GM19025 (cell line): ENCODE measurements at regions not wholly inside any gene's neighbourhood (a gene's known extent, or its start where the extent isn't known, plus 50 kb on each side); places are given as distances from the start of the nearest gene placed in this dataset.

Experiments
- ATAC-seq: cut with Tn5 transposase; IDR thresholded peaks from one replicate; pipeline ENCODE4 v1.9.1; 2021; ENCODE audit warnings: mild to moderate bottlenecking, low read depth, moderate library complexity; ENCODE audit not compliant: unreplicated experiment

- ATAC-seq = no peak
Measured at GRCh38 chr5:155381654-155382053, 368.1 kb downstream of the KIF4B start.

DNA sequence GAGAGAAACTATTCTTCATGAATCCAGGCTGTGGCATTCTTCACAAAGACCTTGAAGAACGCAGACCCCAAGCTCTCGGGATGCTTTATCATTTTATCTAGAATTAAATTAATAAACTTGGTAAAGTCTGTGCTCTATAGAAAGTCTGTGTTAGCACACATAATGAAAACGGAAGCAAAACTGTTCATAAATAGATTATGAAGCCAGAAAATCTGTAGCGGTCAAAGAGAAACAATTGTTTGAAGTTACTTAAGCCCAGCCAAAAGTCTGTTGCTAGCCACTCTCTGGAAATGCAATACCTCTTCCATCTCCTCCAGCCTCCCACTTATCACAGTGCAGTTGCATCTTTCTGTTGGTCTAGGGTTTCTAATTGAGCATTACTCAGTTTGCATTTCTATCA, 375.9 kb downstream of the KIF4B start:
- no peak for ATAC-seq

GRCh38 chr5:155394727-155395126, 381.2 kb downstream of the KIF4B start:
- no peak for ATAC-seq

DNA sequence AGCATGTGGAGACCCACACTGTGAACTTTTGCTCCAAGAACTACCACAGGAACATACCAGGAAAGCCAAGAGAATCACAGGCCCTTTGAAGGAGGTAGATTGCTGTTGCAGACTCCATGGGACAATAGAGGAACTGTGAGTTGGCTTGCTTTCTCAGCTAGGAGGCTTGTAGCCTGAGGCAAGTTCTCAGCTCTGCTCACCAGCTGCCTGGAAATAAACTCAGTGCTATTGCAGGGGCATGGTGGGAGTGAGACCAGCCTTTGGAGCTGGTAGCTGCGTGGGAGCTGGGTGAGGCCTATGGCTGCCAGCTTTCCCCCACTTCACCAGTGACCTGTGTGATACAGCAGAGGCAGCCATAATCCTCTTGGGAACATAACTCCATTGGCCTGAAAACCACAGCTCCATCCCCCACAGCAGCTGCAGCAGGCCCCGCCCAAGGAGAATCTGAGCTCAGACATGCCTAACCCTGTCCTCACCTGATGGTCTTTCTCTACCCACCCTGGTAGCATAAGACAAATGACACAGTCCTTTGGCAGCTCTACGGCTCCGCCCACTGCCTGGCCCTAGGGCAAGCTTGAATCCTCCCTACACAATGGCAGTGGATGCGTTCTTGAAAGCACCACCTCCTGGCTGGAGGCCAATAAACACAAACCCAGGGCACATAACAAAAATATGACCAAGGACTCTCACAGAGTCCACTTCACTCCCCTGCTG, 389.5 kb downstream of the KIF4B start:
- no peak for ATAC-seq

DNA sequence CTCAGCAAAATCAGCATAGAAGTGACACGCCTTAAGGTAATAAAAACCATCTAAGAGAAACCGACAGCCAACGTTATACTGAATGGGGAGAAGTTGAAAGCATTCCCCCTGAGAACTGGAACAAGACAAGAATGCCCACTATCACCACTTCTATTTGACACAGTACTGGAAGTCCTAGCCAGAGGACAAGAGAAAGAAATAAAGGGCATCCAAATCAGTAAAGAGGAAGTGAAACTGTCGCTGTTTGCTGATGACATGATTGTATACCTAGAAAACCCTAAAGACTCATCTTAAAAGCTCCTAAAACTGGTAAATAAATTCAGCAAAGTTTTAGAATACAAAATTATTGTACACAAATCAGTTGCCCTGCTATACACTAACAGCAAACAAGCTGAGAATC, 393.3 kb downstream of the KIF4B start:
- ATAC-seq = no peak

DNA sequence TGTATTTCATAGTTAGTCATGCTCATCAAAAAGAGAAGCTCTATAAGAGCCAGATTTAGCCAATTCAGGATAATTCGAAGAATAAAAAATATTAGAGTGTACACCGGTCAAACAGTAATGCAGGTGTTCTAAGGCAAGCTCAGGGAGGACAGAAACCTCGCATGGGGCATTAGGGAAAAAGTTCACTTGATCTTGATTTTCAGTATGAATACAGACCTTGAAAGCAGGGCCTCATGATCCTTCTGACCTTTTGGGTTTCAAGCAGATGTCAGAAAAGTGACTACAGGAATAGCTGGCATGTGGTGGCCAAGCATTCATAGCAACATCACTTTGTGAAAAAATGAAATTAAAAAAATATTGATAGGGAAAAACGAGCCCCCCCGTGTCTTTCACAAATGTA, 394.9 kb downstream of the KIF4B start:
- no peak for ATAC-seq

GRCh38 chr5:155416765-155417164, 403.2 kb downstream of the KIF4B start:
- no peak for ATAC-seq

DNA sequence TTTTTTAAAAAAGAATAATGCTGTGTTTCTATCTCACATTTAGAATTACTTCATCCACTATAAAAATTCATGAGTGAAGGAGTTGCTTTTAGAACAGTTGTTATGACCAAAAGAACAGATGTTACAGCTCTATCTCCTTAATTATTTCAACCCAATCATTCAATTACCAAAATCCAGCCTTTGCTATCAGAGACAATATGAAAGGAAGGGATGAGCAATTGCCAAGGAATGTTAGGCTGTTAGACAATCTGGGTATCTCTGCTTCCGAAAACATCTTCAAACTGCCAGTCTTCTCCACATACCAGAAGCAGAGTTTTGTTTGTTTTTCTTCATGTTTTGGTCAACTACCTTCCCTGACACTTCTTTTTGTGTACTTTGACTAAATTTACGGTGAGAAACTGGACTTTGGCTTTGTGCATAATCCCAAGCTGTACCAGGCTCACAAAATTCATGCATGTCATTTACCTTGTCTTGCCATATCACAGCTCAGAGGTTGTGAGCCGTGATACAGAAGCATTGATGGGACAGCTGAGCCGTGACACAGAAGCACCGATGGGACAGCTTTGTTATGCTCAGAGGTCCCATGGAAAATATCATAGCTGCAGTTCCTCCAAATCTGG, 405.5 kb downstream of the KIF4B start:
- ATAC-seq = no peak

DNA sequence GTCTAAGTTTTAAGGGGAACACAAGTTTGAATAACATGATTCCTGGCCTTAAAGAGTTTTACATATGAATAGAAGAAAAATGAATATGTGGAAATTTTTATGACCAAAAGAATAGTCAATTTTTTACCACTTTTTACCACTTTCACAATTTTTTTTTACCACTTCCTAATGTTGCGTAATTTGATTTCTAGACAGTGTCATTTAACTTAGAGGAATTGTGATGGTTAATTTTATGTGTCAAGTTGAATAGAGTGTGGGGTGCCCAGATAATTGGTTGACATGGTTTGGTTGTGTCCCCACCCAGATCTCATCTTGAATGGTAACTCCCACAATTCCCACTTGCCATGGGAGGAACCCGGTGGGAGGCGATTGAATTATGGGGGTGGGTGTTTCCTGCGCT, 416.6 kb downstream of the KIF4B start:
- no peak for ATAC-seq

DNA sequence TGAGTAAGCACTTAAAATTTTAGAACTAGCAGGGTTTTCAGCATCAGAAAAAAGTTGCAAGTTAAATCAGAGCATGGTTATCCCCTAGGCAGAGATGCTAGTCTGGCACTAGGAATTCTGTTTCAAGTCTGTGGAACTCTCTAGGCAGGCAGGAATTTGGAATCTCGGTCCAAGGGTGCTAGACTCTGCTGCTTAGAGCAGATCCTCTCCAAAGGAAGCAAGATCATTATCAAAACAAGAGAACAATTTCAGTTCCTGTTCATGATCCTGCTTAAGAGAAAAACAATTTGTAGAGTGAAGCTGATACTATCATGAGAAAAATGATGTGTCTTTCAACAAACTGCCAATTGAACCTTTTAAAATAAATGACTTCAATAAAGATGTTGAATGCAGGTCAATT, 420.7 kb downstream of the KIF4B start:
- ATAC-seq = no peak

- ATAC-seq = no peak
Measured at GRCh38 chr5:155434681-155435080, 421.1 kb downstream of the KIF4B start.

DNA sequence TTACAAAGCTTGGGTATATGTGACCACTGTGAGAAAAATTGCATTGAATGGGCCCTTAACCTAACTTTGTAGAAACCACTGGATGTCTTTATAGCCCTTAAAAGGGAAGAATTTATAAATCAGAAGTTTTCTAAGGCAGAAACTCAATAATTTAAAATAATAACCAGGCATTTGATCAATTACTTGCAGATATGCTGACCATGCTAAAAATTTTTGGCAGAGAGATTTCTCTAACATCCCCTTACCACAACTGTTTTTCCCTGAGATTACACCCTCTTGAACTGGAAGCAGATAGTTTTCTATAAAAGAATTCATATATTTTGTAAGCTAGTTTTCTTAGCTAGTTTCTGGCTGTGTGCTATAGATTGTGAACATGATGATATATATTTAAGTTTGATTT, 428.3 kb downstream of the KIF4B start:
- no peak for ATAC-seq

DNA sequence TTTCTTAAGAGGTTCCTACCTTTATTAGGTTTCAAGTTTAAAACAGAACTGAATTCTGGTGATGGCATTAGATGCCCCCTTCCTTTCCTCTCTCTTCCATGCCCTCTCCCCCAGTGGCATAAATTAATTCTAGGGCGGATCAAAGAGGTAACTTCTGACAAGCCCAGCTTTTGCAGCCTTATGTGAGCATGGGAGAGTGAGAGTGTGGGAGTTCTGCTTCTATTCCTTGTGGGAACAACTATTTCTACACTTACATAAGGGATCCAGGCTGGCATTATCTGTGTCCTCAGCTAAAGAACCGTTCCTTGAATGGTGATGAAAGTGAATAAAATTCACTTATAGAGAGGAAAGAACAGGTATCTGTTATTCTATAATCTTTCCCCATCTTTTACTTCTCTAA, 437.6 kb downstream of the KIF4B start:
- ATAC-seq = no peak

GRCh38 chr5:155455791-155456514, 442.4 kb downstream of the KIF4B start:
- ATAC-seq = no peak

- ATAC-seq = no peak
Measured at GRCh38 chr5:155459889-155460500, 446.4 kb downstream of the KIF4B start.

DNA sequence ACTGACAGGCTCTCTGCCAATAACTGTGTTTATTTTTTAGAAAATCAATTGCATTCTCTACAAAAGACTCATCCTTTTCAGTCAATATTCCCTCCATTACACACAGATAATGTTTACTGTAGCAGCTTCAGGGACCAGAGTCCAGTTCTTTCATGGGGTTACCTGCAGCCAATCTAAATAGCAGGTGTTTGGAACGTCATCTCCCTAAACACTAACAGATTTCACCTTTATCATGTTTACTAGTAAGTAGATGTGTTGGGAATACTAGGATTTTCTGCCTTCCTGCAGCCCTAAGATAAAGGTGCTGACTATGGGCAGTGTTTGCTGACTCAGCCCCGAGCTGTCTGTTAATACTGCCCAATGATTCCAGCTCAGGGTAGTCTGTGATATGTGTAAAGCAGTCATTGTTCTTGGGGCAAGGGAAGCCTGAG, 447.0 kb downstream of the KIF4B start:
- no peak for ATAC-seq

DNA sequence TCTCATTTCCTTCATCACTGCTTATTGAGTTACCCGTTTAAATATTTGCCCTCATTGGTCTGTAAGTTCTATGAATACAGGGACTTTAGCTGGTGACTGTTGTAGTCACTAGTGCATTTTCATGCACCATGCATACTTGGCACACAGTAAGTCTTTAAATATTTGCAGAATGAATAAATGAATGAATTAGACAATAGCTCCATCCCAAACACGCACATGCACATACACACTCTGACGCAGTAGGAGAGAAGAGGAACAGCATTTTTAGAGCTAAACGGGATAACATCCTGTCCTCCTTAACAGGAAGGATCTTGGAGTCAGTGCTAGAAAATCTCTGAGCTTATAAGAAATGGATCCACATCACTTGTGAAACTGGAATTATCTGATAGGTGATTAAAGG, 447.7 kb downstream of the KIF4B start:
- ATAC-seq = no peak

DNA sequence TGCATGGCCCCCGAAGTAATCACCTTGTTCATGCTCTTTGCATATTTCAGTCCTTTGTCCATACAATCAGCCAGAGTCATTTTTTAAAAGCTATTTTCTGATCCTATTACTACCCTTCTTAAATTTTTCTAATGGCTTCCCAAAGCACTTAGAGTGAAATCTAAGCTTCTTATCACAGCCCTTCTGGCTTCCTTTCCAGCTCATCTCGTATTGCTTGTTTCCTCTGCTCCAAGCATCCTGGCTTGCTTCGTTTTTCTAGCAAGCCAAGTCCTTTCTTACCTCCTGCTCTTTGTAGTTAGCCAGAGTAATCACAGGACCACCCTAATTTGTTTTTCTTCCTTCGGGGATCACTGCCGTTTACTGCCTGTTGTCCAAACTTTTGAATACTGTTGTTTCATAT, 453.3 kb downstream of the KIF4B start:
- no peak for ATAC-seq

DNA sequence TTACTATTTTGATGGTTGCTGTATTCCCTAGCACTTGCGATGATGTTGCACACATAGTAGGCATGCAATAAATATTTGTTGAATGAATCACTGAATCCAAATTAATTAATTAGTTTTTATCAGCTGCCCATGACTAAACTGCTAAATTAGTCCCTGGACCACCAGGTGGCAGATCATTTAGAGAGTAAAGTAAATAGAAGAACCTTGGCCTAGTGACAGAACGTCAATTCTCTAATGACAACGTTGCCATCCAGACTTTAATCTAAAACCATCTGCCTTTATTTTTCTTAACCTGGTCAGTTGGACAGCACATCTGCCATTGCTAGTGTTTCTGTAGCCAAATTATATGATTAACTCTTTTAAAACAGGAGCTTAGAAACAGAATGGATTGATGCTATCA, 457.5 kb downstream of the KIF4B start:
- no peak for ATAC-seq

DNA sequence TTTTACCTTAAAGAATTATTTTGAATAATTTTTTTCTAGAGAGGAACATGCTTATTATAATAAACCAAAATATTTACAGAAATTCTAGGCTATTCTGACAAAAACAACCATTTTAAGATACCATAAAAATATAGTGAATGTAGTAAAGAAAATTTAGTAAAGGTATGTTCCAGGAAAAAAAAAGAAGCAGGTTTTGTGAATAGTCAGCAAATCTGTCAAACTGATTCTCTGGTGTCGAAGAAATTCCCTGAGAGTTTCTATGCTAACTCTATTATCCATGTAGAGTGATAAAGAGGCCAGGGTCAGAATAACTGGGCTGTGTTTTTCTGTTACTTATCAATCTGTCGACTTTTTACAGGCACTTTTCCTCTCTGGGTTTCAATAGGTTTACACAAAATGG, 459.2 kb downstream of the KIF4B start:
- ATAC-seq = no peak

- no peak for ATAC-seq
Measured at GRCh38 chr5:155475318-155475717, 461.8 kb downstream of the KIF4B start.
